GM21381 (cell line): ENCODE measurements at regions not wholly inside any gene's neighbourhood (a gene's known extent, or its start where the extent isn't known, plus 50 kb on each side); places are given as distances from the start of the nearest gene placed in this dataset.
"Not testable (repeated sequence)": the region's sequence is repeated elsewhere in the genome, so short reads cannot be mapped to it uniquely, and the experiment has no call there.

Experiments
- ATAC-seq: cut with Tn5 transposase; IDR thresholded peaks from one replicate; pipeline ENCODE4 v1.9.1; 2021; ENCODE audit warnings: mild to moderate bottlenecking, moderate library complexity; ENCODE audit not compliant: unreplicated experiment

DNA sequence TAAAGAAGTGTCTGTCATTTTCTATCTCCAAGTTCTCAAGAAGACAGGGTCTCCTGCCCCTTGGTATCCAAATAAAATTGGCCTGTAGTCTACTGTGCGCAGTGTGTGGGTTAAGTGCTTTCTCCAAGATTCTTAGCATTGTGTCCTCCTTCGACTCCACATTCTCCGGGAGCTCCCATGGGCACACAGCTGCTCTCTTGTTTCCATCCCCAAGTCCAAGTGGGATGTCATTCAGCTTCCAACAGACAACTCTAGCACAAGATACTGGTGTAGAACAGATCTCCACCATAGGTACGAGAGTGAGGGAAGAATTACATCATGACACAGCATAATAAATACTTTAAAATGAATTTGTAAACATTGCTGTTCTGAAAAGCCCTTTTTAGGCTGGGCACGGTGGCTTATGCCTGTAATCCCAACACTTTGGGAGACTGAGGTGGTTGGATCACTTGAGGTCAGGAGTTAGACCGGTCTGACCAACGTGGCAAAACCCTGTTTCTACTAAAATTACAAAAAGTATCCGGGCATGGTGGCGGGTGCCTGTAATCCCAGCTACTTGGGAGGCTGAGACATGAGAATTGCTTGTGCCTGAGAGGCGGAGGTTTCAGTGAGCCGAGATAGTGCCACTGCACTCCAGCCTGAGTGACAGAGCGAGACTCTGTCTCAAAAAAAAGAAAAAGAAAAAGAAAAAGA is 196.2 kb downstream of the C9orf152 start:
- no peak for ATAC-seq

GRCh38 chr9:110013064-110013463 is 194.9 kb downstream of the C9orf152 start:
- no peak for ATAC-seq

GRCh38 chr9:110015759-110016158 is 192.2 kb downstream of the C9orf152 start:
- ATAC-seq = no peak

DNA sequence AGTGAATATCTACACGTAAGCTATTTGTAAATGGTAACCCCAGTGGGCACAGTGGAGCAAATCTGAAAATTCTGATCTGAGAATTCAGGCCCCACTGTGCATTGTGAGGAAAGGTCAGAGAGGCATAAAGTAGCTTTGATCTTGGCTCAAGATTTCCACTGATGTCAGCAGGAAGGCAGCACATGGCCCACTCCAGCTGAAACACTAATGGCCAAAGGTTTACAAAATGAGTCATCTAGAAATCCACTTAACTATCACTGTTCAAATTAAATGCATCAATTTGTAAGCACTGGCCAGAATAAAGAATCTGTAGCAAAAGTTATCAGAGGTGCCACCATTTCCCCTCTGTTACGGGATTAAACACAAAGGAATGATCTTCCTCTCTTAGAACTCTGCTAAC is 191.6 kb downstream of the C9orf152 start:
- ATAC-seq = no peak

- not testable (repeated sequence) for ATAC-seq
Observed at GRCh38 chr9:110020216-110020615, 187.7 kb downstream of the C9orf152 start.

- ATAC-seq = peak; percentile 97
Observed at GRCh38 chr9:110021891-110022290, 186.1 kb downstream of the C9orf152 start.

DNA sequence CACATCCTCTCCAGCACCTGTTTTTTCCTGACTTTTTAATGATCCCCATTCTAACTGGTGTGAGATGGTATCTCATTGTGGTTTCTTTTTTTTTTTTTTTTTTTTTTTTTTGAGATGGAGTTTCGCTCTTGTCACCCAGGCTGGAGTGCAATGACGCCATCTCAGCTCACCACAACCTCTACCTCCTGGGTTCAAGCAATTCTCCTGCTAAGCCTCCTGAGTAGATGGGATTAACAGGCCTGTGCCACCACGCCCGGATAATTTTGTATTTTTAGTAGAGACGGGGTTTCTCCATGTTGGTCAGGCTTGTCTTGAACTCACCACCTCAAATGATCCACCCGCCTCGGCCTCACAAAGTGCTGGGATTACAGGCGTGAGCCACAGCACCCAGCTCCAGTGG is 184.7 kb downstream of the C9orf152 start:
- not testable (repeated sequence) for ATAC-seq

GRCh38 chr9:110025551-110026170 is 182.3 kb downstream of the C9orf152 start:
- ATAC-seq = no peak

DNA sequence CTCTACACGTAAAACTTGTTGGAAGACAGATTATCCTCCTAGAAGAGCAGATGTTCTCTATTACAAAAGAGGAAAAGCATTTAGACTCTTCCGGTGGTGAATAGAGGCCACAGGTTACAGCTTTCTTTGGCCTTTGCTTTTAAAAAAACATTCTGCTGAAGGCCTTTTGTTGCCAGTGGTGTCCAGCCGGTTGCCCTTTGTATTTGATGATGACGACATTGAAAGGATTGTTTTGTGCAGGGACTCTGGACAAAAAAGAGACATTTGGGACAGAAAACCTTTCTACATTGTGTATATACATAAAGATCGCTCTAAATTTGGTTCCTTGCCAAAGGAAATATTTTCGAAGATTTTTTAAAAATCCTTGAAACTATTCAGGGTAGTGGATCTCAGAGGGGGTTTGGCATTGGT is 180.3 kb downstream of the C9orf152 start:
- ATAC-seq = no peak

- no peak for ATAC-seq
Observed at GRCh38 chr9:110028271-110028670, 179.7 kb downstream of the C9orf152 start.

GRCh38 chr9:110028676-110029075 is 179.3 kb downstream of the C9orf152 start:
- ATAC-seq = no peak

- ATAC-seq = no peak
Observed at GRCh38 chr9:110029429-110029955, 178.5 kb downstream of the C9orf152 start.

DNA sequence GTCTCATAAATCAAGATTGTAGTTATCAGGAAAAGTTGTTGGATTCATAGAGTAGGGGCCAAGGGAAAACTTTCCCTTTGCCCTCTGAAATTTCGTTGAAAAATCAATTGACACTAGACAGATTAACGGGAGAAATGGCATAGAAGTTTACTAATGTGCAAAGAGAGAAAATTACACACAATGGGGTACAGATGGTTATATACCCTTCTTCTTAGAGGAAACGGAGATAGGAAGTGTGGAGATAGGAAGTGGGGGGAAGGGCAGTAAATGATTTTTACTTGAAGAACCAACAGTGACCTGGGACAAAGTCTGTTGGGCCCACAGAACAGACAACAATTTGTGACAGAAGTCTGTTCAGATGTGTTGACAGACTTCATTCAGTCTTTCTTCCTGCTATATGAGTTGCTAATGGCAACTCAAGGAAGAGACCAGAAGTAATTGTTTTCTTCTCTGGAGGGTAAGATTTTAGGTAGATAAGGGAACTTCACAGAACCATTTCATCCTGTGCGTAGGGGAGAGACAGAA is 177.9 kb downstream of the C9orf152 start:
- no peak for ATAC-seq

DNA sequence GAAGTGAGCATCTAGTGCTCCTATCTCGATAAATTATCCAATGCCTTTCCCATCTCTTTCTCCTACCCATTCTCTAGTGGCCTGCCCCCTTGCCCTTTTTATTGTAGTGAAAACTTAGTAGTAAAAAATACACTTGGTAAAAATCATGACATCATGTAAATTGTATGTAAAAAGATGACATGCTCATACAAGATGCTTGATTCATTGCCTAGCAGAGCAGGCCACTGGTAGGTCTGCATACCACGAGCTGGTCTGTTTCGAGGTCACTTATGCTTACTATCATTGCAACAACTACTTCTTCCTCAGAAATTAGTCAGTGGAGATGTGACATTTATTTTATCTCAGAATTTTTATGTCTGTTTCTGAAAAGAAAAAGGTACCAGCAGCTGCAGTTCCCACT is 177.3 kb downstream of the C9orf152 start:
- no peak for ATAC-seq

DNA sequence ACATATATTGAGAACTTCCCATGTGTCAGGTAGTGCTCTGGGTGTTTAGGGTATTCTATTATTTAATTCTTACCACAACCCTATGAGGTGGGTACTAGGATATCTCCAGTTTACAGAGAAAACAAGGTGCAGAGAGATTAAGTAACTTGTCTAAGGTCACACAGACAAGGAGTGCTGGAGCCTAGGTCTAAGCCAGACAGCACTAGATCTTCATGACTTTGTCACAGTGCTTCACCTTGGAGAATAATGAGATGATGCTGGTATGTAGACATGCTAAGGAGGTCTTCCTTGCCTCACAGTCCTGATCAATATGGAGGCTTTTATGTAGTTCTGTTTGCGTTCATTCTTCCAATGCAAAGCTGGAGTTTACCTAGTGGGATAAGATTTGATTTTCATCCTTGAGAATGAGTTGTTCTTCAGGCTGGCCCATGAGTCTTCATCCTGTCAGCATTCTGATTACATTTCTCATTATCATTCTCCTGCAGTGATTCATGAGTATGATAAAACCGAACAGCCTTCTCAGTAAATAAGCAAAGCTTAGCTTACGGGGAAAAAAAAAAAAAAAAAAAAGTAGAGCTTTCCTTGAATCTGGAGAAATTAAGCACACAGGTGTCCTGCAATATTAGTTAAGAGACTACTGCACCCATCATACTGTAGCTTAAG is 176.3 kb downstream of the C9orf152 start:
- no peak for ATAC-seq

GRCh38 chr9:110032532-110032931 is 175.4 kb downstream of the C9orf152 start:
- ATAC-seq = not testable (repeated sequence)

DNA sequence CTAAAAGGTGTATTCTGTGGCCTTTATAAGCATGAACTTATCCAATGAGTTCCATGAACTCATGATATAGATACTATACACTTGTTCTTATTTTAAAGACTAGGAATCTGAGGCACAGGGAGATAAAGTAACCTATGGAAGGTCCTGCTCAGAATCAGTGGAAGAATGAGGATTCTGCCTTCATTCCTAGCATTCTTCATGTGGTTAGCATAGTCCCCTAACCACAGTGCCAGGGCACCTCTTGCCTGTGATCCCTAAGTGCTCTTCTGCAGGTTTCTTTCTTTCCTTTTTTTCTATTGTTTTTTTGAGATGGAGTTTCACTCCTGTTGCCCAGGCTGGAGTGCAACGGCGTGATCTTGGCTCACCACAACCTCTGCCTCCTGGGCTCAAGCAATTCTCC is 174.1 kb downstream of the C9orf152 start:
- no peak for ATAC-seq

DNA sequence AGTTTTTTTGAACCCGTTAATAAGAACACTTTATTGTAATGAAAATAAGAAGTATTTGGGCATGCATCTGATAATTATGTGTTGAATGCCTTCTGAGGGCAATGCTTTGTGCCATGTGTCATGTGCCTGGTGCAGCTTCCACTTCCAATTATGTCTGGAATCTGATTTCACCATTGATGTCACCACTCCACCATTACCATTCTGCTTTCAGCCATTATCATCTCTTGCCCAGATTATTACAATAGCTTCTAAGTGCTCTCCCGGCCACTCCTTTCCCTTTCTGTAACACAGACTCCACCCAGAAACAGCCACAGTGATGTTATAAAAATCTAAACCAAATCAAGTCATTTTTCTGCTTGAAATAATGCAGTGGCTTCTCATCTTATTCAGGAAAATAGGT is 171.7 kb downstream of the C9orf152 start:
- no peak for ATAC-seq

- ATAC-seq = no peak
Observed at GRCh38 chr9:110040788-110041187, 167.2 kb downstream of the C9orf152 start.

DNA sequence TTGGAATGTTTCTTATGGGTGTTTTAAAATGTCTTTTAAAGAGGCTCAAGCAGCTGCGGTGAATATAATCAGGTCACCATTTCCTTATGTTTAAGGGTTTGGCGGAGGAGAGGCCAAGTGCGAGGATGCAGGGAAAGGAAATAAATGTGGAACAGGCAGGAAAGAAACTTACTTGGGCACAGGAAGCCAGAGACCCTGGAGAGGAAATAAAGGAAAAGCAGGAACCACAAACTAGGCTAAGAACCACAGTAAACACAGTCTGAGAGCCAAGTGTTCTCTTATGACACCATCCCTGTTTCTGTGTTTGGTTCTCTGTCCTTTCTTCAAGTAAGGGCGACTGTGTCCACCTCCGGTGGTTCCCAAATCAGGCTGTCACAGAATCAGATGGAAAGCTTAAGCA is 166.5 kb downstream of the C9orf152 start:
- no peak for ATAC-seq

DNA sequence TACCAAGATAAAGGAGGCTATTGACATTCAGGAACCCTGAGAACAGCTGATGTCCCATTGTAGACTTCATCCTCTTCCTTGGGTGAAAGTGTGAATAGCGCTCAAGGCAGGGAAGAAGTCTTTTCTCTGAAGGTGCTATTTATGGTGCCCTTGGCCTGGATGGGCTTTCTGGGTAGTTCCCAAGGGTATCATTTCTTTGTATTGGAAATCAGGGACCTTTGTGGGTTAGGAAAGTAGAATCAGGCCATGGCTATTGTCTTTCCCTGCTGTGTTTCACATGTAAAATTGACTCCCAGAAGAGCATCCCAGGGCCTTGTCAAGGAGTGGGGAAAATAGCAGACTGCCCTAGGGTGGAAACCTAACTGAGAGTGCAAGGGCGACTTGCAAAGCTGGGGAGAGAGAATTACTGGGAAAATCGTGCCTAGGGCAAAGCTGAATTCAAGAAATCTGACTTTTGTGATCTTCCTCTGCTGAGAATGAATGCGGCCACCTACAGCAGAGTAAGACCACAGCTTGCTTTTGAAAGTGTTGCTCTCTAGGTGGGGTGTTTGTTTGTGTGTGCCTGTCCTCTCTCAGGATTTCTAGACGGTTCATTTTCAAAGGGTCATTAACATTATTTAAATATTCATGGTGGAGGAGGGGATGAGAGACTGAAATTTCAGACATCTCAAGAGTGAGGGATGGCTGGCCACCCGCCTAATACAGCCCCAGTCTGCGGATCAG is 160.6 kb downstream of the C9orf152 start:
- ATAC-seq = no peak
